GM23338 (cell line): ENCODE measurements at regions not wholly inside any gene's neighbourhood (a gene's known extent, or its start where the extent isn't known, plus 50 kb on each side); places are given as distances from the start of the nearest gene placed in this dataset.

Source experiments
- CREB1 ChIP-seq: fragments of 250-450 bp; sonication (Bioruptor Pico); IDR thresholded peaks from 2 replicates; pipeline ENCODE4 v1.5.0; 2020; ENCODE audit warnings: low read depth, mild to moderate bottlenecking, moderate library complexity
- EZH2 ChIP-seq: fragments of 200-600 bp; sonication (generic); IDR thresholded peaks from one replicate; pipeline ENCODE4 v1.8.0; 2017; ENCODE audit warnings: antibody characterized with exemption, mild to moderate bottlenecking, low read depth; ENCODE audit not compliant: unreplicated experiment
- POLR2AphosphoS5 ChIP-seq: IDR thresholded peaks from 2 replicates; pipeline ENCODE4 v1.6.1; 2016; ENCODE audit warnings: antibody characterized with exemption, low read depth
- TF ChIP-seq, protein P1 (sequence below), 2 experiments: fragments of 200-600 bp in 1 of 2; sonication (generic) in 1 of 2; conservative IDR thresholded peaks; 2 replicates each; pipeline versions ENCODE4 v1.5.1 to v1.6.1; 2016 to 2017; ENCODE audit warnings: antibody characterized with exemption in 2 of 2, low read depth in 2 of 2, mild to moderate bottlenecking in 2 of 2, moderate library complexity in 1 of 2
- TF ChIP-seq, protein P2 (sequence below): IDR thresholded peaks from 2 replicates; pipeline ENCODE4 v1.6.1; 2016; ENCODE audit warnings: antibody characterized with exemption
- TF ChIP-seq, protein P3 (sequence below): IDR thresholded peaks from one replicate; pipeline ENCODE4 v1.6.1; 2018; ENCODE audit warnings: antibody characterized with exemption; ENCODE audit not compliant: unreplicated experiment

DNA sequence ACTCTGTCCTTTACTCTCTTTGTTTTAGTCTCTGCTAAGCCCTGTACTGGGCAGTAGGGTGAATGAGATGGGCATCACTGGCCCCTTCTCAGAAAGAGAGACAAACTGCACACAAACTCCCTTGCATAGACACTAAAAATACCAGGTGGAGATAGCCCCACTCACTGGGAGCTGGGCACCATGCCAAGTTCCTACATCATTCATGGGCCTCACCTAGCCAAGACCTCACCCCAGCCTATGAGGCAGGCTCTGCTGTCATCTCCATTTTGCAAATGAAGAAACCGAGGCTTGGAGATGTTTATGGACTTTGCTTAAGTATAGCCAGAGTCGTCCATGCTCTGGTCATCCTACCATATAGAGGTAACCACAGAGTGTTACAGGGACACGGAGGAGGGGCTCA lies 499.8 kb upstream of the CDH11 start:
- TF ChIP-seq, protein P1, sequence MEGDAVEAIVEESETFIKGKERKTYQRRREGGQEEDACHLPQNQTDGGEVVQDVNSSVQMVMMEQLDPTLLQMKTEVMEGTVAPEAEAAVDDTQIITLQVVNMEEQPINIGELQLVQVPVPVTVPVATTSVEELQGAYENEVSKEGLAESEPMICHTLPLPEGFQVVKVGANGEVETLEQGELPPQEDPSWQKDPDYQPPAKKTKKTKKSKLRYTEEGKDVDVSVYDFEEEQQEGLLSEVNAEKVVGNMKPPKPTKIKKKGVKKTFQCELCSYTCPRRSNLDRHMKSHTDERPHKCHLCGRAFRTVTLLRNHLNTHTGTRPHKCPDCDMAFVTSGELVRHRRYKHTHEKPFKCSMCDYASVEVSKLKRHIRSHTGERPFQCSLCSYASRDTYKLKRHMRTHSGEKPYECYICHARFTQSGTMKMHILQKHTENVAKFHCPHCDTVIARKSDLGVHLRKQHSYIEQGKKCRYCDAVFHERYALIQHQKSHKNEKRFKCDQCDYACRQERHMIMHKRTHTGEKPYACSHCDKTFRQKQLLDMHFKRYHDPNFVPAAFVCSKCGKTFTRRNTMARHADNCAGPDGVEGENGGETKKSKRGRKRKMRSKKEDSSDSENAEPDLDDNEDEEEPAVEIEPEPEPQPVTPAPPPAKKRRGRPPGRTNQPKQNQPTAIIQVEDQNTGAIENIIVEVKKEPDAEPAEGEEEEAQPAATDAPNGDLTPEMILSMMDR (conservative IDR thresholded peaks at IDR 0.05; ENCODE audit: low read depth in 2 of 2) = no peak
- no peak for TF ChIP-seq EZH2
- no peak for TF ChIP-seq POLR2AphosphoS5
- TF ChIP-seq, protein P2, sequence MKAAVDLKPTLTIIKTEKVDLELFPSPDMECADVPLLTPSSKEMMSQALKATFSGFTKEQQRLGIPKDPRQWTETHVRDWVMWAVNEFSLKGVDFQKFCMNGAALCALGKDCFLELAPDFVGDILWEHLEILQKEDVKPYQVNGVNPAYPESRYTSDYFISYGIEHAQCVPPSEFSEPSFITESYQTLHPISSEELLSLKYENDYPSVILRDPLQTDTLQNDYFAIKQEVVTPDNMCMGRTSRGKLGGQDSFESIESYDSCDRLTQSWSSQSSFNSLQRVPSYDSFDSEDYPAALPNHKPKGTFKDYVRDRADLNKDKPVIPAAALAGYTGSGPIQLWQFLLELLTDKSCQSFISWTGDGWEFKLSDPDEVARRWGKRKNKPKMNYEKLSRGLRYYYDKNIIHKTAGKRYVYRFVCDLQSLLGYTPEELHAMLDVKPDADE = no peak
- TF ChIP-seq CREB1 (CRISPR knock-in tag) = no peak
- TF ChIP-seq, protein P3, sequence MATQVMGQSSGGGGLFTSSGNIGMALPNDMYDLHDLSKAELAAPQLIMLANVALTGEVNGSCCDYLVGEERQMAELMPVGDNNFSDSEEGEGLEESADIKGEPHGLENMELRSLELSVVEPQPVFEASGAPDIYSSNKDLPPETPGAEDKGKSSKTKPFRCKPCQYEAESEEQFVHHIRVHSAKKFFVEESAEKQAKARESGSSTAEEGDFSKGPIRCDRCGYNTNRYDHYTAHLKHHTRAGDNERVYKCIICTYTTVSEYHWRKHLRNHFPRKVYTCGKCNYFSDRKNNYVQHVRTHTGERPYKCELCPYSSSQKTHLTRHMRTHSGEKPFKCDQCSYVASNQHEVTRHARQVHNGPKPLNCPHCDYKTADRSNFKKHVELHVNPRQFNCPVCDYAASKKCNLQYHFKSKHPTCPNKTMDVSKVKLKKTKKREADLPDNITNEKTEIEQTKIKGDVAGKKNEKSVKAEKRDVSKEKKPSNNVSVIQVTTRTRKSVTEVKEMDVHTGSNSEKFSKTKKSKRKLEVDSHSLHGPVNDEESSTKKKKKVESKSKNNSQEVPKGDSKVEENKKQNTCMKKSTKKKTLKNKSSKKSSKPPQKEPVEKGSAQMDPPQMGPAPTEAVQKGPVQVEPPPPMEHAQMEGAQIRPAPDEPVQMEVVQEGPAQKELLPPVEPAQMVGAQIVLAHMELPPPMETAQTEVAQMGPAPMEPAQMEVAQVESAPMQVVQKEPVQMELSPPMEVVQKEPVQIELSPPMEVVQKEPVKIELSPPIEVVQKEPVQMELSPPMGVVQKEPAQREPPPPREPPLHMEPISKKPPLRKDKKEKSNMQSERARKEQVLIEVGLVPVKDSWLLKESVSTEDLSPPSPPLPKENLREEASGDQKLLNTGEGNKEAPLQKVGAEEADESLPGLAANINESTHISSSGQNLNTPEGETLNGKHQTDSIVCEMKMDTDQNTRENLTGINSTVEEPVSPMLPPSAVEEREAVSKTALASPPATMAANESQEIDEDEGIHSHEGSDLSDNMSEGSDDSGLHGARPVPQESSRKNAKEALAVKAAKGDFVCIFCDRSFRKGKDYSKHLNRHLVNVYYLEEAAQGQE = no peak
